Trophoblast cell (in vitro differentiated cells and primary cell): ENCODE measurements at regions not wholly inside any gene's neighbourhood (a gene's known extent, or its start where the extent isn't known, plus 50 kb on each side); places are given as distances from the start of the nearest gene placed in this dataset.
A peak's percentile ranks its signal among the peaks of the same experiment; 100 is the strongest.
"Not testable (repeated sequence)": the region's sequence is repeated elsewhere in the genome, so short reads cannot be mapped to it uniquely, and the experiment has no call there.

Source experiments
- DNase-seq, 2 donors: peaks; one replicate each; pipeline ENCODE4 v3.0.0-alpha.2; 2016
- H2AFZ ChIP-seq: 2 replicates; pipeline ENCODE4 v1.6.1; 2013; ENCODE audit warnings: low read length, moderate library complexity, mild to moderate bottlenecking; ENCODE audit not compliant: insufficient read depth, poor library complexity
- H2AK5ac ChIP-seq: 2 replicates; pipeline ENCODE4 v1.6.1; 2013; ENCODE audit warnings: mild to moderate bottlenecking, low read length
- H2BK120ac ChIP-seq: 2 replicates; pipeline ENCODE4 v1.6.1; 2013; ENCODE audit warnings: low read length, mild to moderate bottlenecking, moderate library complexity; ENCODE audit not compliant: insufficient read depth, poor library complexity
- H2BK12ac ChIP-seq: 2 replicates; pipeline ENCODE4 v1.6.1; 2013; ENCODE audit warnings: mild to moderate bottlenecking, low read length, moderate library complexity
- H2BK5ac ChIP-seq: 2 replicates; pipeline ENCODE4 v1.6.1; 2013; ENCODE audit warnings: low read length, low read depth, moderate library complexity, mild to moderate bottlenecking; ENCODE audit not compliant: poor library complexity
- H3K14ac ChIP-seq: 2 replicates; pipeline ENCODE4 v1.6.1; 2013; ENCODE audit warnings: mild to moderate bottlenecking, low read length
- H3K18ac ChIP-seq: 2 replicates; pipeline ENCODE4 v1.6.1; 2013; ENCODE audit warnings: mild to moderate bottlenecking, low read length
- H3K23ac ChIP-seq: 2 replicates; pipeline ENCODE4 v1.6.1; 2013; ENCODE audit warnings: low read length
- H3K27ac ChIP-seq: 2 replicates; pipeline ENCODE4 v1.5.1; 2013; ENCODE audit warnings: low read depth, mild to moderate bottlenecking, inconsistent platforms, low read length, moderate library complexity
- H3K27me3 ChIP-seq: 2 replicates; pipeline ENCODE4 v1.6.1; 2013; ENCODE audit warnings: inconsistent platforms, mild to moderate bottlenecking, low read length, moderate library complexity; ENCODE audit not compliant: insufficient read depth
- H3K36me3 ChIP-seq, 2 experiments: 1 replicate in 1 of 2; 2 replicates in 1 of 2; pipeline ENCODE4 v1.6.1; 2013; ENCODE audit warnings: low read length in 2 of 2, mild to moderate bottlenecking in 2 of 2, moderate library complexity in 1 of 2; ENCODE audit not compliant: insufficient read depth in 2 of 2, control insufficient read depth in 1 of 2
- H3K4ac ChIP-seq: 2 replicates; pipeline ENCODE4 v1.6.1; 2013; ENCODE audit warnings: low read depth, mild to moderate bottlenecking, low read length, moderate library complexity
- H3K4me1 ChIP-seq, 2 experiments: 1 replicate in 1 of 2; 2 replicates in 1 of 2; pipeline ENCODE4 v1.6.1; 2013; ENCODE audit warnings: low read length in 2 of 2, mild to moderate bottlenecking in 2 of 2, moderate library complexity in 1 of 2; ENCODE audit not compliant: insufficient read depth in 2 of 2, control insufficient read depth in 1 of 2
- H3K4me2 ChIP-seq: 2 replicates; pipeline ENCODE4 v1.6.1; 2013; ENCODE audit warnings: inconsistent platforms, mild to moderate bottlenecking, low read length, moderate library complexity
- H3K4me3 ChIP-seq: 2 replicates; pipeline ENCODE4 v1.5.1; 2013; ENCODE audit warnings: mild to moderate bottlenecking, low read depth, low read length, inconsistent platforms
- H3K79me1 ChIP-seq: one replicate; pipeline ENCODE4 v1.6.1; 2013; ENCODE audit warnings: low read length
- H3K79me2 ChIP-seq: 2 replicates; pipeline ENCODE4 v1.6.1; 2013; ENCODE audit warnings: low read length, mild to moderate bottlenecking; ENCODE audit not compliant: control insufficient read depth, insufficient read depth, poor library complexity
- H3K9ac ChIP-seq: 2 replicates; pipeline ENCODE4 v1.6.1; 2013; ENCODE audit warnings: mild to moderate bottlenecking, low read length
- H3K9me3 ChIP-seq: 2 replicates; pipeline ENCODE4 v1.6.1; 2013; ENCODE audit warnings: low read depth, mild to moderate bottlenecking, control low read depth, inconsistent platforms, low read length; ENCODE audit not compliant: insufficient read depth
- H4K12ac ChIP-seq: 2 replicates; pipeline ENCODE4 v1.6.1; 2013; ENCODE audit warnings: low read depth, mild to moderate bottlenecking, low read length, moderate library complexity
- H4K8ac ChIP-seq: 2 replicates; pipeline ENCODE4 v1.6.1; 2013; ENCODE audit warnings: low read depth, mild to moderate bottlenecking, low read length, moderate library complexity
- H4K91ac ChIP-seq: one replicate; pipeline ENCODE4 v1.6.1; 2013; ENCODE audit warnings: low read depth, mild to moderate bottlenecking, low read length, moderate library complexity
- WGBS: extraction: QIAGEN DNeasy Blood & Tissue Kit; methylation state at CpG from one replicate; pipeline ENCODE4 v1.1.7; 2013; ENCODE audit warnings: missing lambda C conversion rate; ENCODE audit not compliant: insufficient read length, insufficient coverage; ENCODE audit errors: extremely low coverage; 5-methylcytosine and 5-hydroxymethylcytosine counted together

DNA sequence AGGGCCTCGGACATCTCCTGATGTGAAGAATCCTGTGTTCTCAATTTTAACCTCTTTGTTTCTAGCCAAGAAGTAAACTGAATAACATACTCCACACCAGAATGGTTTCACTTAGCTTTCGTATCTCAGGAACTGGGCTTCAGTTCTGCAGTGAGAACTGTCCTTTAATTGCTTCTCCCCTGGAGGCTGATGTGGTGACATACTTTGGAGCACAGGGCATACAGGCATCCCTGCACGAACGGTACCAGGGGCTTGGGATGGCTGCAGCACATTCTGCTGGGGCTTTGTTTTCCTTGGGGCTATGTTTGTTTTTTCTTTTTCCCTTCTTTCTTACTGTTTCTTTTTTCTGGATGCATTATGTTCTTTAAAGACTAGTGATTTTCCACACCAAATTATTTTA lies 230.5 kb downstream of the TM9SF2 start:
- DNase-seq = peak in 1 of 2 donors; percentile 19
- no peak overlapping the region for H4K12ac ChIP-seq
- no peak overlapping the region for H3K18ac ChIP-seq
- H4K8ac ChIP-seq = no peak overlapping the region
- no peak overlapping the region for H2BK120ac ChIP-seq
- no peak overlapping the region for H3K14ac ChIP-seq
- no peak overlapping the region for H3K9ac ChIP-seq
- H3K9me3 ChIP-seq = peaks cover 2% of the 10 kb centered on the region
- H3K79me1 ChIP-seq = no peaks in the 10 kb centered on the region
- no peak overlapping the region for H3K27ac ChIP-seq
- peaks cover 0 to 2% of the 10 kb centered on the region in 2 experiments for H3K4me1 ChIP-seq
- H2BK5ac ChIP-seq = no peak overlapping the region
- H3K36me3 ChIP-seq = no peaks in the 10 kb centered on the region
- no CpG with 5 or more reads among the region's 4 CpGs for WGBS
- H3K4me3 ChIP-seq = no peak overlapping the region
- H3K27me3 ChIP-seq = no peaks in the 10 kb centered on the region
- no peak overlapping the region for H2BK12ac ChIP-seq
- no peaks in the 10 kb centered on the region for H3K79me2 ChIP-seq
- H3K4ac ChIP-seq = no peak overlapping the region
- H4K91ac ChIP-seq = no peak overlapping the region
- H2AK5ac ChIP-seq = no peak overlapping the region
- no peak overlapping the region for H3K4me2 ChIP-seq
- H3K23ac ChIP-seq = no peak overlapping the region
- H2AFZ ChIP-seq = no peak overlapping the region

DNA sequence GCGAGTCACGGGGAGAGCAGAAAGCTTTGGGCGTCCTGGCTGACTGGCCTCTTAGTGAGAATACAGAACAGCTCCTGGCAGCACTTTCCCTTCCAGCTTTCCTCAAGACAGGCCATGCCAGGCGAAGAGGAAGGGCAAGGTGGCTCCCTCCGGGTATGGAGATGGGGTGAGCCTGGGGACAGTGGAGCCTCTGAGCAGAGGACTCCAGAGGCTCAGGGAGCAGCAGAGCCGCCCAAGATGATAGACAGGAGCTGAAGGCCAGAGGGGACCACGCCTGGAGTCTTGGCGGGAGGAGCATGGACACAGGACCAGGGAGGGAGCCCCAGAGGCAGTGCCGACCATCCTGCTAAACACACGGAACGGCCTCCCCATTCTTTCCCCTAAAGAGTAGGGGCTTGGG lies 229.1 kb downstream of the TM9SF2 start:
- no peak for DNase-seq
- no CpG with 5 or more reads among the region's 11 CpGs for WGBS
- Histone ChIP-seq H3K27ac (no peak overlapping the region), H3K23ac (no peak overlapping the region), H3K4me1 (no peaks in the 10 kb centered on the region), H3K18ac (no peak overlapping the region), H3K9me3 (peaks cover 2% of the 10 kb centered on the region), H2BK5ac (no peak overlapping the region), H2AFZ (no peak overlapping the region), H3K79me2 (no peaks in the 10 kb centered on the region), H3K4me2 (no peak overlapping the region), H4K8ac (no peak overlapping the region), H3K9ac (no peak overlapping the region), H2BK12ac (no peak overlapping the region), H3K27me3 (no peaks in the 10 kb centered on the region), H3K4me3 (no peak overlapping the region), H3K14ac (no peak overlapping the region), H4K91ac (no peak overlapping the region), H4K12ac (no peak overlapping the region), H3K36me3 (no peaks in the 10 kb centered on the region), H3K79me1 (no peaks in the 10 kb centered on the region), H2BK120ac (no peak overlapping the region), H2AK5ac (no peak overlapping the region), H3K4ac (no peak overlapping the region)

DNA sequence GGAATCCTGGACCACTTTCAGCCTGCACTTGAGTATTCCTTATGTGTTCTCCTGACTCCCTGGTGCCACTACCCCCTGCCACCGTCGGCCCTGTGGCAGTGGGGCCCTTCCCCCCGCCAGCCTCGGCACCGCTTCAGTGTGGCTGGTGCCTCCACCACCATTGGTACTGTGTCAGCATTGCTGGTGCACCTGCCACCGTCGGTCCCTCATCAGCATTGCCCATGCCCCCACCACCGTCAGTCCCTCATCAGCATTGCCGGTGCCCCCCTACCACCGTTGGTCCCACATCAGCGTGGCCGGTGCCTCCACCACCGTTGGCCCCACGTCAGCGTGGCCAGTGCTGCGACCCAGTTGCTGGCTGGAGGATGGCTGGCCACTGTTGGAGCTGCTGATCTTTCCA lies 228.5 kb downstream of the TM9SF2 start:
- no peak overlapping the region for H3K4ac ChIP-seq
- WGBS = no CpG with 5 or more reads among the region's 16 CpGs
- DNase-seq = no peak

DNA sequence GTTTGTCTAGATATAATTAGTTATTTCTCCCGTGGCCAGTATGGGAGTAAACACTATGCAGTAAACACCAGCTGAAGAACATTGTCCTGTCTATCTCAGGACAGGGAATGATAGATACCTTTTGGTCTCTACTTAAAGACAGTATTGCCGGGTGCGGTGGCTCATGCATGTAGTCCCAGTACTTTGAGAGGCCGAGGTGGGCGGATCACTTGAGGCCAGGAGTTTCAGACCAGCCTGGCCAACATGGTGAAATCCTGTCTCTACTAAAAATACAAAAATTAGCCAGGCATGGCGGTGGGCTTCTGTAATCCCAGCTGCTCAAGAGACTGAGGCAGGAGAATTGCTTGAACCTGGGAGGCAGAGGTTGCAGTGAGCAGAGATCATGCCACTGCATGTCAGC lies 226.4 kb downstream of the TM9SF2 start:
- not testable (repeated sequence) for H3K4me1 ChIP-seq, H3K4me2 ChIP-seq, H3K18ac ChIP-seq, H4K12ac ChIP-seq, H3K14ac ChIP-seq, H3K36me3 ChIP-seq, H2BK120ac ChIP-seq, H3K9me3 ChIP-seq, H2AK5ac ChIP-seq, H2BK12ac ChIP-seq, H3K4ac ChIP-seq, H3K79me1 ChIP-seq, H4K8ac ChIP-seq, H2BK5ac ChIP-seq, H3K79me2 ChIP-seq, DNase-seq, H3K27ac ChIP-seq, H3K4me3 ChIP-seq, H3K27me3 ChIP-seq, H2AFZ ChIP-seq, H3K9ac ChIP-seq, H4K91ac ChIP-seq, H3K23ac ChIP-seq
- no CpG with 5 or more reads among the region's 6 CpGs for WGBS

More for the DNA sequence above, 228.5 kb downstream of the TM9SF2 start:
- Histone ChIP-seq H3K36me3 (no peaks in the 10 kb centered on the region), H3K4me1 (no peaks in the 10 kb centered on the region), H3K27me3 (no peaks in the 10 kb centered on the region), H3K4me2 (no peak overlapping the region), H3K4me3 (peak overlapping the region; percentile 31), H4K8ac (no peak overlapping the region), H2BK120ac (no peak overlapping the region), H3K9me3 (peaks cover 2% of the 10 kb centered on the region), H3K27ac (no peak overlapping the region), H2AK5ac (no peak overlapping the region), H2AFZ (no peak overlapping the region), H3K23ac (no peak overlapping the region), H4K12ac (no peak overlapping the region), H3K14ac (no peak overlapping the region), H2BK12ac (no peak overlapping the region), H2BK5ac (no peak overlapping the region), H4K91ac (no peak overlapping the region), H3K18ac (no peak overlapping the region), H3K79me1 (no peaks in the 10 kb centered on the region), H3K9ac (no peak overlapping the region), H3K79me2 (no peaks in the 10 kb centered on the region)
